Smooth muscle cell of the brain vasculature (primary cell): ENCODE measurements at regions not wholly inside any gene's neighbourhood (a gene's known extent, or its start where the extent isn't known, plus 50 kb on each side); places are given as distances from the start of the nearest gene placed in this dataset.

Experiments used
- DNase-seq: peaks from one replicate; pipeline ENCODE4 v3.0.0-alpha.2; 2012; ENCODE audit warnings: low read depth, low spot score

DNA sequence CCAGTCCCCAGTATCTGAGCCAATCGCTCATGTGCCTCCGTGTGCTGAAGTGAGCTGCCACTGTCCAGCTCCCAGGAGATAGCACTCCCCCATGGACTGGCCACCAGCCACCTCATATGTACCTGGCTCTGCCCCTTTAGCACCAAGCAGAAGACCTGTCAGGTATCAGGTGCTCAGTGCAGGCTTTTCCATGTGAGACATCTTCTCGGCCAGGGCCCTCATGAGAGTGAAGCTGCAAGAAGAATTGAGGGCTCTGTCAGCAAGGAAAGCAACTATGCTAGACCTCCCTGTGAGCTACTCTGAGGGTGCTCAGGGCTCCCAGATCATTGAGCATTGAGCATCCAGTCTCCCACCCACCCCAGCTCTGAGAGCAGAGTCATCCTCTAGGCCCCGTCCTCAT is 264.2 kb upstream of the ADAMTS16 start:
- DNase-seq = no peak

DNA sequence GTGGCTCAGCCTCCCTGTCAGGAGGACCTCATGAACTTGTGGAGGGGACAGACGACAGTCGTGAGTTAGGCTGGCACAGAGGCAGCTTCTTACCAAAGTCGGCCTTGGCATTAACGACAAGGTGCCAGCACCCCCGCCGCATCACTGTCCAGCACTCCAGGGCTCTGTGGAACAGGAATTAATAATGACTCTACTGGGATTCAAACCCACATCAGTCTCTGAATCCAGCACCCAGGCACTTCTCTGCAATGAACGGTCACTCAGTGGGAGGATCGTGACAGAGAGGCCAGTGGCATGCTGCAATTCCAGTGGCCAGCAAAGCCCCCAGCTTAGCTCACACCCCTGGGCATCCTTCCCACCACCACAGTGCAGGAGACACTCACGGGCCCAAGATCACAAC is 263.3 kb upstream of the ADAMTS16 start:
- DNase-seq = no peak

DNA sequence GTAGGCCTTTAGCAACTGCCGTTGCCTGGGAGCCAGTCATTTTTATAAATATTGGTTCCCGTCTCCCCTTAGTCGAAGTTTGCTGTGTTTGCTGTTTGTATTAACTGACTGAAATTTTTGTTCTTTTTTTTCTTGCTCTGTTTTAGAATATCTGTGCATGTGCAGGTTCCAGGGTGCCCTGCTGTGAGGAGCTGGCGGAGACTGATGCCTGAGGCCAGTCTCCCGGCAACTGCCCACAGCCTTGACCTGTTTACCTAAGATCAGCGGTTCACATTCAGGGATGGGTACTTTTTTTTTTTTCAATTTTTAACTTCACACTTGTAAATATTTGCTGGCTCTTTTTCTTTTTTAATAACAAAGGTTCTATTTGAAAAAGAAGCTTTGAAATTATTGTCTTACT is 262.6 kb upstream of the ADAMTS16 start:
- DNase-seq = no peak

DNA sequence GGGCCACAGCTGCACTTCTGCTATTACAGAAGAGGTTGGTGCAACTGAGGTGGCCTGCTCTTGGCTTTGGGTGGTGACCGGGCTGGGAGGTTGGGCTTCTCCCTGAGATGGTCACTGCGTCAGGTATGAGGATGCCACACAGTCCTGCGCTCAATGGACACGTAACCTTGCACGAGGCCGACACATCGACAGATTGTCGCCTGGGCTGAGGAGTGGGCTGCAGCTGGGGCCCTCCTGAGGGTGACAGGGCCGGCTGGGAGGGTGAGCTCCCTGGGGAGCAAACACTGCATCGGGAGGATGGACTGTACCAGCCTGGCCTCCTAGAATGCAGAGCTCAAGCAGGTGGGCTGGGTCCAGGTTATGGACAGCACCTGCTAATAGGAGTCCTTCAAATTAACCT is 261.1 kb upstream of the ADAMTS16 start:
- no peak for DNase-seq

DNA sequence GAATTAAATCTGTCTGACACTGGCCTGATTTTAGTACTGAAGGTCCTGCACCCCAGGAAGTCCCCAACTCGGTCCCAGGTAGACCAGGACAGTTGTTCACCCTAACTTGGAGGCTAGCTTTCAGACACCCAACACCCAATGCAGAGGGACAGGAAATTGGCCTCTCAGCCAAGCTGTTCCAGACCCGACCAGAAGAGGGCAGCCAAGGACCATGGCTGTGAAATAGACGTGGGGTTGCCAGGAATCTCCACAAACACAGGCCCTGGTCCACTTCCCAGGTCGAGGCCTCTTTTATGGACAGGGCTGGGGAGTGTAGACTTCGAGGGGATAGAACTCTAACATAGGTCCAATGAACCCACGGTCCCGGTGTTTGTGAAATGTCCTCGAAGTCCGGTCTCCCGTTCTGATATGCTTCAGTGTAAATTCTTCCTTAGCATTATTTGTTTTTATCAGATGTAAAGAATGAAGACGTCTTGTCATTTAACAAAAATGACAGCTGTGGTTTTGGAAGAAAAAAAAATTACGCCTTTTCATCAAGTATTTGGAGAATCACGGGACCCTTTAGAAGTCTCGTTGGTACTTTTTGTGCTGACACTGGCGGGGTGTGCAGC is 260.3 kb upstream of the ADAMTS16 start:
- DNase-seq = peak; percentile 28

DNA sequence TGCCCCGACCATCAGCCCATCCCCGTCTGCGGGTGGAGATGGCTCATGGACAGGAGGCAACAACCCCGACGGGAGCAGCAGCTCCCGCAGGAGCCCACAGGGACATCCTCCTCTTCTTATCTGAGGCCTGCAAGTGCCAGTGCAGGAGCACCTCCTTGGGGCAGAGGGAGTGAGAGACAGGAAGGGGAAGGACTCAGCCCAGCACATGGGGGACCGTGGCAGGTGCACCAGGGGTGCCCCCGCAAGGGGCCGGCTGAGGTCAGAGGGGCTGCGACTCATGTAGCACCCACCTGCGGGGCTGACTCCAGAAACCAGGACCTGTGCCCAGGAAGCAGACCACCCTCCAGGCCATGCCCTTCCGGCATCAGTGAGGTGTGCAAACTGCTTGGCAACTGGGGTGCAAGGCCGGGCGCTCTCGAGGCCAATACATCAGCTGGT is 259.8 kb upstream of the ADAMTS16 start:
- DNase-seq = no peak

DNA sequence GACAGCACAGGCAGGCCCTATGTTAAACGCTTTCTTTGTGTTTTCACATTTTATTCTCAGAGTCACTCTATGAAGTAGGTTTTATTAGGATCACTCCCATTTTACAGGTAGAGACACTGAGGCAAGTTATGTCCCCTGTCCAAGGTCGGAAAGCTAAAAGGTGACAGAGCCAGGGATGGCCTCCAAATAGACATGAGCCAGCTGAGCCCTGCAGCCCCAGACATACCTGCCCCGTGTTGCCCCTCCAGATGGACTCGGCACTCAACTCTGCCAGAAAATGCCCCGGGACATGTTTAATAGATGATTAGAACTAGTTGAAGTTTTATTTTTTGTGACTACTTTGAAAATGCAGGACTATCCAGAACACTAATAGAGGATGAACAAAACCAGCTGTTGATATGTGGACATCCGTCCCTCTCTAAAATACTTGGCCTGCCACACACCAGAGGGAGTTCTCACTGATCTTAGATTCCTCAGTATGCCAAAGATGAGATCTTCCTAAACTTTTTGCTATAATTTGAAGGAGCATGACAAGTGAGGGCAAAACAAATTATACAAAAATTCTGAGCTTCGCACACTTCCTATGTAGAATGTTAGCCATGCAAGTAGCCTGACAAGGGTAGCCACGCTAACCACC is 258.6 kb upstream of the ADAMTS16 start:
- no peak for DNase-seq

DNA sequence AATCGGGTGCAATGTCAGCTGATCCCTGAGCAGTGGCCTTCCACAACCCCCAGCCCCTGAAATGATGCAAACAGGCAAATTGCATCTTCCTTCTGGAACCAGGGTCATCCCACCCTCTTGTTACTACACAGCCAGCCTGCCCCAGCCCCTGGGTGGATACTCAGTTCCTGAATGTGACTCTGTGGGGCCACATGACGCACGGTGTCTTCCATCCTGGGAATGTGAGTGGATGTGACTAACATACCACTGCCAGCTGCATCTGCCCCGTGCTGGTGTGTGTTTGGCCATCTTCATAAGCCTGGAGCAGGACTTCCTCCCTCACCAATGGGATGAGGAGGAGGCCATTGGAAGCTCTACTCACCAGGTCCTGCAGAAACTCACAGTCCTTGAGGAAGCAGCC is 257.9 kb upstream of the ADAMTS16 start:
- DNase-seq = no peak

DNA sequence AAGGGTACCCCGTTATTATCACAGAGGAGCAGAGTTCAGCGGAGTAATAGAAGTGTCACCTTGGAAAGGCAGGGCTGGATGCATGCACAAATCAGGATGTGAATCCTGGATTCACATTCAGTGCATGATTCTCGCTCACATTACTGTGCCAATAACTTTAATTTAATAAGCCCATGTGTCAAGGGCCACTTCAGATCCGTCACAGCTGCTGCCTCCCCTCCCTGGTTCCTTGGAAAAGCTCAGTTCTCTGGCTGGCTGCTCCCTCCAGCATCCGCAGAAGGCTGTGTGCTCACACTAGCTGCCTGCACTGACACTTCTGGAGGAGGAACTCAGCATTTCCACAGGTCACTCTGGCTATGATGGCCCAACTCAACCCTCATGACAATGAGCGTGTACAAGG is 256.8 kb upstream of the ADAMTS16 start:
- no peak for DNase-seq

DNA sequence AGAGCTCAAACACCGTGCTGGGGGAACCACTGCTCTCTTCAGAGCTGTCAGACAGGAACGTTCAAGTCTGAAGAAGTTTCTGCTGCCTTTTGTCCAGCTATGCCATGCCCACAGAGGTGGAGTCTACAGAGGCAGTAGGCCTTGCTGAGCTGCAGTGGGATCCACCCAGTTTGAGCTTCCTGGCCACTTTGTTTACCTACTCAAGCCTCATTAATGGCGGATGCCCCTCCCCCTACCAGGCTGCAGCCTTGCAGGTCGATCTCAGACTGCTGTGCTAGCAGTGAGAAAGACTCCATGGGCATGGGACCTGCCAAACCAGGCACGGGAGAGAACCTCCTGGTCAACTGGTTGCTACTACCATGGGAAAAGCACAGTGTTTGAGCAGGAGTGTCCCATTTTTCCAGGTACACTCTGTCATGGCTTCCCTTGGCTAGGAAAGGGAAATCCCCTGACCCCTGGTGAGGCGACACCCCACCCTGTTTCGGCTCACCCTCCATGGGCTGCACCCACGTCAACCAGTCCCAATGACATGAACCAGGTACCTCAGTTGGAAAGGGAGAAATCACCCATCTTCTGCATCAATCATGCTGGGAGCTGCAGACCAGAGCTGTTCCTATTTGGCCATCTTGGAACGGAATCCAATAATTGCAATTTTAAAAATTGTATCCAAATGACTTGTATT is 246.9 kb upstream of the ADAMTS16 start:
- no peak for DNase-seq

DNA sequence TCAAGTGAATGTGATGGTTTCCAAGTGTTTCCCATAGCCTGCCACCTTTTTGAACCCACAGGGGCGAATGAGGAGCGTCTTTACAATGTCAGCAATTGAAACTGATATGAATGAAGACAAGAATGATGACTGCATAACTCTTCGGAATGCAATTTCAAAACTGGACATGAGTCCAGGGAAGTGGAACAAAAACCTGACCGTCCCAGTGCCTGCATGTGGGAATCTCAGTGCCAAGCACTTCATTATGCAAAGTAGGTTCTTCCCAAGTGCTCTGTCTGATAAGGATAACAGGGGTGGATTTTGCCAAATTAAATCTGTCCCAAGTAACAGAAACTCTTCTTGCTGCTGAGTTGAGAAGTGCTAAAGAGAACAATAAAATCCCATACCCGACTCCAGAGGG is 243.8 kb upstream of the ADAMTS16 start:
- no peak for DNase-seq

DNA sequence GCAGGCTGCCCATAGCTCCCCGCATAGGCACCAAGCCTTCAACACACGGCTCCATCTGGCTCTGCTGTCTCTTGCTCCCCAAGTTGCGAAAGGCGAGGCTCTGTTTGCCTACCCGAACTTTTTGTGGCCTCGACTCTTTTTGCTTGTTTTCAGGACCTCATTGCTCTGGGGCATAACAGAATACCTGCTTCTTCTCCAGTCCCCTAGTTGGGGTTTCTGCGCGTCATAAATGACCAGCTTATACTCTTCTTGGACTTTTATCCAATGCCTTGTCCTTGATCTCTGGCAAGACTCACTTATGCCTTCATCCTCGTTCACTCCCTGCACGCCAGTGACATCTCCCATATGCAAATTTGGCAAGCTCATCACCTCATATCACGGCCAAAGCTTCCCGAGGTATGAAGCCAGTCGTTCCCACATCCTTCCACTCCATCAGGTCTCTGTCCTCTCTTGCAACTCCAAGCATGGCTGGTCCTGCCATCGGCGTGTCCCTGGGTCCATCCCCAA is 238.8 kb upstream of the ADAMTS16 start:
- DNase-seq = no peak

DNA sequence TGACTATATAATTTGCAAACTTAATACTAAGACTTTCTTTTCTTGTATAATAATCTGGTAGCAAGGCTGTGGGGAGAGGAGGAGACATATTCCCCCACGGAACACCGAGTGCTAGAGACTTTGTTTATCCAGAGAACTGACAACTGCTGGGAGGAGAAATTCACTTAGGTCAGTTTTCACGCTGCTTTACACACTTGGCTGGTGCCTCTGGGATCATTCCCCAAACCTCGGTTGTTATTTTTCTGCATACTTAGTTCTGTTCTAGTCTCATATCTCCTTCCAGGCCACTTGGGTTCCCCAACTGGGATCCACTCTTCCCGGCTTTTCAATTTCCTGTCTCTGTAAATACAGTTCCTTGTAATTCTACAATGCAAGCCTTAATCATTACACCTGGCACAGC is 238.2 kb upstream of the ADAMTS16 start:
- DNase-seq = no peak

DNA sequence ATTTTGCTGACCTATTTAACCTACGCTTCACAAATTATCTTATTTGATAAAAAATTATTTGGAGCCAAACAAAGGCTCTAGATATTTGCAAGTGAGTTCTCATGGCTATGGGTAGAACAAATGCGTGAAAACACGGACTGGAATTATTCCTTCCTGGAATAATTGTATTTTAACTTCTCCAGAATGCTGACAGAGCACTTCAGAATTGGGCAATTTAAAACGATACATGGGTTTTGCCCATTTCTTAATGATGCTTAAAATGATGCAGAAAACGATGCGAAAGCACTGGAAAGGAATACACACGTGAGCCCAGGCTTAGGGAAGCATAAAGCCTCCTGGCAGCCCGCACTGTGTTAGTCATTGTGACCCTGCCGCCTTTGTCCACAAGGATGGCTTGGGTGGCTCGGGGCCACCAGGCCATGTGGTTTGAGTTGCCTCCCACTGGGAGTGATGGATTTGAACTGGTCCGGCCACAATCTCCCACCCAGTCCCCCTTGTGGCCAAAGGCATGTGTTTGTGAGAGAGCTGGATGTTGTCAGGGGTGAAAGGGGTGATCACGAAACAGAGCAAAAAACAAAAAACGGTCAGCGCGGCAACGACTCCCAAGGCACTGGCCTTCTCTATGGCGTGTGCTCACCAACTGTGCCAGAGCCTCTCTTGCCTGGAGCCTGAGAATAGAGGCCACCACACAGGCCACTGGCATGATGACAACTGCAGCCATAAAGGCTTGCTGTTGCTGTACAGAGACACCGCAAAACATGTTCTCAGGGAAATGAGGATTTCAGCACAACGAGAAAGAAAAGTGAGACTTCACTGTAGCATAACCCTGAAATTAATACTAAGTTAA is 234.2 kb upstream of the ADAMTS16 start:
- no peak for DNase-seq

DNA sequence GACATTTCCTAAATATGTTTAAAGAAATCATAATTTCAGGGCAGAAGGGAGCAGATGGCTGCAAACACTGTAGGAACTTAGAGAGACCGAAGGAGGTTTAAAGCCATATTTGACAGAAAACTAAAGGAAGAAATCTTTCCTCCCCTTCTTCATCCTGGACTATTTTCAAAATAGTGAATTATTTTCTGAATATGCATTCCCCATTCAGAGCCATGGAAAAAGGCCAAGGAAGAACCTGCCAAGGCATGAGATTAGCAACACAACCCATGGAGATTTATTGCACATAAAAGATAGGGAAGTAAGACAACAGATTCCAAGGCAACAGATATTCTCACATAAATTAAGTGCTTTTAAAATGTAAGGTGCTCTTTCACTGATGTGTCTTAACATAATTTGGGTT is 233.3 kb upstream of the ADAMTS16 start:
- DNase-seq = no peak

DNA sequence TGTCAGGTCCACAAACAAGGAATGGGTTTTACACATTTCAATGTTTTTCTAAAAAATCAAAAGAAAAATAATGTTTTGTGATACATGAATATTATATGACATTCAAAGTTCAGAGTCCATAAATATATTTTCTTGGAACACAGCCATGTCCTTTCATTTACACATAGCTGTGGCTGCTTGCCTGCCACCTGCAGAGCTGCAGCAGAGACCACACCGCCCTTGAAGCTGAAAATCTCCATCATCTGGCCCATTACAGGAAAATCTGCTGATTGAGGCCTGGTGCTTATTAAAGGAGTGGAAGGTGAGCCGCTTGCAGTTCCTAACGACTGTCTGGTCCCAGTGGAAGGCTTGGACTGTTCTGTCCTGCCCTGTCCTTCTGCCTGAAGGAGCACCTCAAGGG is 232.6 kb upstream of the ADAMTS16 start:
- DNase-seq = no peak

DNA sequence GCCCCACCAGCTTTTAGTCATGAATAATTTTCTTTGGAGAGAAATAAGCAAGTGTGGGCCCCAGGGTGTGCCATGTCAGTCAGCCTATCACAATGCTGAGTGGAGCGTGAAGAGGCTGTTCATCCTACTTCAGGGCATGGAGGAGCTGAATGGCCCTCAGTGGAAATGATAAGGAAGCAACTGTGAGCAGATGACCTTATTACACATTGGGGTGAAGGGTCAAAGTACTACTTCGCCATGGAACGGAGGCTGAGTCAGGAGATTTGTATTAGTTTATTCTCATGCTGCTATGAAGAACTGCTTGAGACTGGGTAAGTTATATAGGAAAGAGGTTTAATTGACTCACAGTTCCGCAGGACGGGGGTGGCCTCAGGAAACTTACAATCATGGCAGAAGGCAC is 231.0 kb upstream of the ADAMTS16 start:
- DNase-seq = no peak

DNA sequence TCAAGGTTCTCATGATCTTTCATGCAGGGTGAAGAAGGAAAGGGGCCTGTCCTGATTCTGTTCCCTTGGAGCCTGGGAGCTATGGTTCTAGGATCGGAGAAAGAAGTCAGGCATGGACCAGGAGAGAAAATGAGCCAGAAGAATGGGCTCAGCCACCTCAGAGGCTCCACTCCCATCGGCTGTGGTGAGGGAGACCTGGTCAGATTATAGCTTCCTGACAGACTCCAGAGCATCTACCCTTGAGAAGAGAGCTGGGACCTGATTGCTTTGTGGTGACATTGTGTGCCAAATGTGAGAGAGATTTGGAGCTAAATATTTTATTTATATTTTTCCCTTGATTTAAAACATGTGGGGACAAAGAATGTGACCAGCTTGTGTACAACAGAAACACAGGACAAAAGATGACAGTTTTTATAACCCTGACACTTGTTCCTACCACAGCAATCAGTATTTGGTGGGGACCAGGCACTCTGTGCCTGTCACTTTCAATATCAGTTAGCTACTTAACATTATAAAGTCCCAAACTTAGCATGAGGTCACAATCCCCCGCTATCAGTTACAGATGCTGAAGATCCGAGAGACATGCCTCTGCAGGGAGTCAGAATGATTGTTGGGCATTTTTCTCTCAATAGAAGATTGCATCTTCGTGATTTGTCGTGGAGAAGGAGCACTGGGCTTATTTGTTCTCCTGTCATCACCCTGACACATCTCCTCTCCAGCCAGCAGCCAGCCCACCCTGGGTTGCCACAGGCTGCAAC is 228.3 kb upstream of the ADAMTS16 start:
- no peak for DNase-seq

DNA sequence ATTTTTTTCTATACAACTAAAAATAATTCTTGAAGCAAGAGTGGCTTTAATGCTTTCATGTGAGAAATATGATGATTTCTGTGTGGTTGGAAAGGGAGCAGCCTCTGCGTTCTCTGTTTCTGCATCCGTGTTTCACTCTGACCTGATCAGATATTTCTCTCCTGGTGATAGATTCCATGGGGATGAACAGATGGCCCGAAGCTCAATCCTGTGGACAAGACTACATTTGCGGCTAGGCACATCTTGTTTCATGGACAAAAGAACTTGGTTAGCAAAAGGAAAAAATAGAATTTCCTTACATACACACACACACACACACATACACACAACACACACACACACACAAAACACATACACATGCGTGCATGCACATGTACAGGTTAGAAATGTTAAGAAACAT is 218.2 kb upstream of the ADAMTS16 start:
- no peak for DNase-seq

DNA sequence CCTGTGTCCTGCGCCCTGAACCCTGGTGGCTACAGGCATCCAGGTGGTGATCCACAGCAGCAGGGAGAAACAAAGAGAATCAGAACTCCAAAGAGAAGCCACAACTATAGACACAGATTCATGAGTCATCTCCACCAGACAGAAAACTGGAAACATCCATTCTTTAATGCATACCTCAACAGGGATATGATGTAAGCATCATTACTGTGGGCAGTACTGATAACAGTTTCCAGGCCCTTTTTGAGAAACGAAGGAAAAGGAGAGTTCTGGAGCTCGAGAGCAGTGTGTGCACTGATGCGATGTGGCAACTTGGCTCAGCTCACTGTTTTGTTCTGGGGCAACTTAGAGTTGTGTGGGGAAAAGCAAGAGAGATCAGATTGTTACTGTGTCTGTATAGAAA is 215.6 kb upstream of the ADAMTS16 start:
- no peak for DNase-seq

DNA sequence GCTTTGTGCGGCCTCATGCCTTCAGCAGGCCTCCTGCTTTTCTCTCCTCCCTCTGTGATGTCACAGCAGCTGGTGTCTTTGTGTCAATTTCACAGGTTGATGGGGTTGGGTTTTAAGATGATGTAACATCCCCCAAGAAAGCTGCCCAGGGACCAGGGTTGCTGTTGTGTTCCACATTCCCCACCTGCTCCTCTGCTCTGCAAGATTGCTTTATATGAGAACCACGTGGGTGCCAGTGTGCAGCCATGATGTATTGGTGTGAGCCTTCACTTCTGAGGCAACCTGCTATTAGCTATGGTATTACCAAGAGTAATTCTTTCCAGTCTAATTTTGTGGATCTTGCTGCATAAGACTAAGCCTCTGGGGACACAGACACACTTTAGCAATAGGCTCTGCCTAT is 213.0 kb upstream of the ADAMTS16 start:
- no peak for DNase-seq
